Naive B cell (primary cell): ENCODE measurements at regions not wholly inside any gene's neighbourhood (a gene's known extent, or its start where the extent isn't known, plus 50 kb on each side); places are given as distances from the start of the nearest gene placed in this dataset.

Experiments
- ATAC-seq, 2 donors: fragments of 150-1000 bp; cut with Tn5 transposase; 2 replicates each; pipeline ENCODE4 v1.10.0; 2021; ENCODE audit warnings: low read depth in 2 of 2, mild to moderate bottlenecking in 2 of 2, moderate library complexity in 2 of 2
- DNase-seq: peaks from one replicate; pipeline ENCODE4 v3.0.0; 2022
- H3K27ac Mint-ChIP-seq, 6 donors: one replicate each; pipeline ENCODE4 v1.8.0; 2020 to 2022; ENCODE audit warnings: mild to moderate bottlenecking in 6 of 6, mixed read lengths in 6 of 6, moderate library complexity in 5 of 6, inconsistent platforms in 2 of 6
- H3K27me3 Mint-ChIP-seq, 3 donors: one replicate each; pipeline ENCODE4 v1.8.0; 2021 to 2022; ENCODE audit warnings: mixed read lengths in 3 of 3, mild to moderate bottlenecking in 1 of 3
- H3K36me3 Mint-ChIP-seq, 2 donors: one replicate each; pipeline ENCODE4 v1.8.0; 2020 to 2022; ENCODE audit warnings: mixed read lengths in 2 of 2, inconsistent platforms in 1 of 2, mild to moderate bottlenecking in 1 of 2
- H3K4me1 Mint-ChIP-seq, 3 donors: one replicate each; pipeline ENCODE4 v1.8.0; 2020 to 2022; ENCODE audit warnings: mixed read lengths in 3 of 3, inconsistent platforms in 1 of 3, mild to moderate bottlenecking in 1 of 3, moderate library complexity in 1 of 3
- H3K4me3 Mint-ChIP-seq, 8 donors: one replicate each; pipeline ENCODE4 v1.8.0; 2020 to 2022; ENCODE audit warnings: mild to moderate bottlenecking in 8 of 8, mixed read lengths in 8 of 8, moderate library complexity in 8 of 8, inconsistent platforms in 2 of 8
- H3K9me3 Mint-ChIP-seq, 7 donors: one replicate each; pipeline ENCODE4 v1.8.0; 2020 to 2022; ENCODE audit warnings: mixed read lengths in 7 of 7, mild to moderate bottlenecking in 5 of 7, inconsistent platforms in 2 of 7, moderate library complexity in 1 of 7

DNA sequence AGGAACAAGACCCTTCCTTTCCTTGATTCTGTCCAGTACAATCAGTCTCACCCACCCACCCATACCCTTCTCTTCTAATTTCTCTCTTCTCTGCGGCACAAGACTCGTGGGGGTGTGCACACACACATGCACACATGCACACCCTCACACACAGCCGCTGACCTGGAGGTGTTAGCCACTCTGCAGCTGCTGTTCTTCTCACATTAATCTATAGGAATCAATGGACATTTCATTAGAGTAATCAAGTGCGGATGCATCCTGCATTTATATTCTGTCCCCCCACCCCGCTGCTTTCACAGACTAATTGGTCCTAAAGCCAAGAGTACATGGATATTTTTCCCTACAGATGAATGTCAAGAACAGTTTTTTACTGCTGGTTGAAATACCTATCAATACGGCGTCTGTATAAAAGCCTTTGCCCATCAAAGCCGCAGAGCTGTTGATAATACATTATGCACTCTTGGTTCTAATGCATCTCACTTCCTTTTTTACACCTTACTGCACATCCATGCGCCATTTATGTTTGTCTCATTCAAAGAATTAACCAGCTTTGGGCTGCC, 186.5 kb upstream of the ONECUT1 start:
- Mint-ChIP-seq H3K27me3 (peaks cover 0 to 16% (median 9%) of the 10 kb centered on the region in 3 donors), H3K36me3 (no peaks in the 10 kb centered on the region), H3K9me3 (peaks cover 0 to 2% (median 0%) of the 10 kb centered on the region in 7 donors), H3K4me1 (peaks cover 0 to 8% (median 4%) of the 10 kb centered on the region in 3 donors), H3K27ac (no peak overlapping the region), H3K4me3 (no peak overlapping the region)
- no peak for DNase-seq
- ATAC-seq: no peak

DNA sequence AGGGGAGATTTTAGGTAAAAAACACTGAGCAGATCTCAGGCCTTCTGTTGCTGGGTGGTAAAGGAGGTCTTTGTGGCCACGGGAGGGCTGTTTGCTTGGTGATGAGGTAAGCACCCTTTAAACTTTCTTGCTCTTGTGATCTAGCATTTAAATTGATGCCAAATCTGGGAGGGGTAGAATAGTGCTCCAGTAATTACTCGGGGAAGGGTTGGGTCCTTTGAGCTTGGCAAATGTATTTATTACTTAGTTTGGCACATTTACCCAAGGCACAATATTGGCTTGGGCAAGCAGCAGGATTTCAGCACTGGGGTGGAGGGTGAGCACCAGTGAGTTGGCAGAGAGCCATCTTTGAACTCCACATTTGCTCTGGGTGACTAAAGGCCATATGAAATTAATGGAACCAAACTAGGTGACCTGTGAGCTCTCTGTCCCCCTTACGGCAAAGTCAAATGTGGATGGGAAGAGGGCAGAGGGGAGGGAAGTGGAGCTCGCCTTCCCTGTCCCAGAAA, 185.9 kb upstream of the ONECUT1 start:
- Mint-ChIP-seq H3K36me3 (no peaks in the 10 kb centered on the region), H3K4me1 (peaks cover 0 to 4% (median 0%) of the 10 kb centered on the region in 3 donors), H3K27ac (no peak overlapping the region), H3K27me3 (peaks cover 0 to 16% (median 13%) of the 10 kb centered on the region in 3 donors), H3K9me3 (peaks cover 0 to 2% (median 0%) of the 10 kb centered on the region in 7 donors), H3K4me3 (no peak overlapping the region)
- ATAC-seq: no peak
- no peak for DNase-seq

DNA sequence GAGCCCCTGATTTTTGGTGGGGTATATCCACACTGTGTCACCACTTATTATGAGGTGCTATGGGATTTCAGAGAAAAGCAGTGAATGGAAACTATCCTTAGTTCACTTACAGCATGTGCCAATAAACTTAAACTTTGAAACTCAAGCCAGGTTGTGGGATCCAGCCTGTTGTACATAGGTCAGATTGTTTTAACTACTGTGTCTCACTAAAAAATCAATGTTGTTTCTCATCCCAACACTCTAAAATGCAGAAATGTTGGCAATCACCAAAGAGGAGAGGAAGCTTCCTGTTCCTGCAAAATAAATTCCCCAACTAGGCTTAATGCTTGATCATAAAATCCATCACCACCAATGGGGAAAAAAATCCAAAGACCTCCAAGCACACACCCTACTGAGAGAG, 173.7 kb upstream of the ONECUT1 start:
- H3K27ac Mint-ChIP-seq: no peak overlapping the region
- H3K36me3 Mint-ChIP-seq: no peaks in the 10 kb centered on the region
- no peaks in the 10 kb centered on the region for H3K4me1 Mint-ChIP-seq
- no peak for DNase-seq
- ATAC-seq: no peak
- no peak overlapping the region for H3K4me3 Mint-ChIP-seq
- peaks cover 0 to 6% (median 3%) of the 10 kb centered on the region in 7 donors for H3K9me3 Mint-ChIP-seq
- peaks cover 0 to 15% (median 13%) of the 10 kb centered on the region in 3 donors for H3K27me3 Mint-ChIP-seq

DNA sequence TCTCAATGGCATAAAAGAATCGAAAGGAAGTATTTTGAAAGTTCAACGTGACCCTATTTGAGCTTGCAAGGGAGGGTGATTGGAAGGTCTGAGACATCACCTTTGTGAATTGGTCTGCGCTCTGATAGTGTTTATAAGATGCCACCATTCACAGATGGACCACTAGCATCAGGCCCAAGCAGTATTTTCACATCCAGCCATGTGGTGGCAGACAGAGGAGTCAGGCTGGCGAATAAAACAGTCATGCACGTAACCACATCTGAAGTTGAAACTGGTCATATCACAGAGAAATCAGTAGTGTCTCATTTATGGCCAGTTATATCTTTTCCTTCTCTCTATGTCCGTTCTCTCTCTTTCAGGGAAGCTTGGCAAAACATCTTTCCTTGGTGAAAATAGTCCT, 170.1 kb upstream of the ONECUT1 start:
- H3K36me3 Mint-ChIP-seq: no peaks in the 10 kb centered on the region
- DNase-seq: no peak
- no peak for ATAC-seq
- peaks cover 0 to 15% (median 13%) of the 10 kb centered on the region in 3 donors for H3K27me3 Mint-ChIP-seq
- no peaks in the 10 kb centered on the region for H3K4me1 Mint-ChIP-seq
- no peak overlapping the region for H3K4me3 Mint-ChIP-seq
- no peak overlapping the region for H3K27ac Mint-ChIP-seq
- H3K9me3 Mint-ChIP-seq: peaks cover 0 to 8% (median 5%) of the 10 kb centered on the region in 7 donors

DNA sequence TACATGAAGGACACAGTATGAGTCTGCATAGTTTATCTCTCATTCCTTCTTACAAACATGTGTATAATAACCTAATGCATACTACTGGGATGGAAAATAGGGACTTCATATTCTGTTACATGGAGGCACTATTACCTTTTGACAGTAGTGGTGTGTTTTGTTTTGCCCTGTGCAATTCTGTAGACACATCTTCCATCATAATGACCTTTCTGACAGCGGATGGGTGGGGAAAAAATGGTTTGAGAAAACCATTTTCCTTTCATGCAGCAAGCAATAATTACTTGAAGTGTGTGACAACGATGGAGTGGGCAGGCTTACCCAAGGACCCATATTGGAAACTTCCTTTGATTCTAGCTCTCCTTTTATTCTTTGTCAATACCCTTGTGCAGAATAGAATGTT, 153.6 kb upstream of the ONECUT1 start:
- peaks cover 24 to 26% (median 24%) of the 10 kb centered on the region in 3 donors for H3K27me3 Mint-ChIP-seq
- DNase-seq: no peak
- H3K27ac Mint-ChIP-seq: no peak overlapping the region
- H3K4me1 Mint-ChIP-seq: no peaks in the 10 kb centered on the region
- H3K9me3 Mint-ChIP-seq: peaks cover 0 to 13% (median 7%) of the 10 kb centered on the region in 7 donors
- H3K36me3 Mint-ChIP-seq: peaks cover 0 to 7% of the 10 kb centered on the region in 2 donors
- H3K4me3 Mint-ChIP-seq: no peak overlapping the region
- ATAC-seq: no peak

DNA sequence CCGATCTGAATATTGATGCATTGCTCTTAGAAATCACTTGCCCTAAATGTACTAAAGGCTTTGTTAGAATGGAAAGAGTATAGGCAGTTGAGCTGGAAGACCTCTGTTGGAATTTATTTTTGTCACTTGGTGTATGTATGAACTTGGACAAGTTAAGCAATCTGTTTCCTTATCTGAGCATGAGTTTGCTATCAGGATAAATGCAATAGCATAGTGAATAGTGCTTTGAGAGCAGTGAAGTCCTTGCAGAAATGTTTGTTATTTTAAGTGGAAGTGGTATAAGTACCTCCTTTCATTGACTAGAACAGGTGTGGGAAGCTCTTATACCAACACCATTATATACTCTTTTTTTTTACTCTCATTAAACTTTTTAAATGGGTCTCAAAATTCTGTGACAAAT, 146.4 kb upstream of the ONECUT1 start:
- Mint-ChIP-seq H3K27me3 (peaks cover 16 to 30% (median 19%) of the 10 kb centered on the region in 3 donors), H3K9me3 (peaks cover 0 to 22% (median 3%) of the 10 kb centered on the region in 7 donors), H3K4me1 (no peaks in the 10 kb centered on the region), H3K4me3 (no peak overlapping the region), H3K36me3 (no peaks in the 10 kb centered on the region), H3K27ac (no peak overlapping the region)
- no peak for ATAC-seq
- no peak for DNase-seq

DNA sequence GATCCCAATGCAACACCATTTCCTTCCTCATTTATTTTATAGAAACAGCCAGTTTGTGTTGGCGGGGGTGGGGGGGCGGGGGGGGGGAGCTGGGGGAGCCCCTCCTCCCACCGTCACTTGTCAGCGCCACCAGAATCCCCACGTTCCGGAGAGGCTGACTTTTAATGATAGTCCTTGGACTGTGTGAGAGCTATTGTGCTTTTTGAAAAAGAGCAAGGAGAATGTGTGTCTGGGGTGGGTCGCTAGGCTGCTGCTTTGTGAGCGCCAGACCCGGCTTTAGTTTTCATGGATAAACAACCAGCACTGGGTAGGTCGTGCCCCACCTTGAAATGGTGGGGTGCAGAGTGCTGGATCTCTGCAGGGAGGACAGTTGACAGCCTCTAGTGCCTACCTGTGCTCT, 135.0 kb upstream of the ONECUT1 start:
- Mint-ChIP-seq H3K36me3 (no peaks in the 10 kb centered on the region), H3K4me1 (no peaks in the 10 kb centered on the region), H3K27me3 (peaks cover 6 to 18% (median 10%) of the 10 kb centered on the region in 3 donors), H3K9me3 (peaks cover 0 to 23% (median 5%) of the 10 kb centered on the region in 7 donors), H3K4me3 (no peak overlapping the region), H3K27ac (no peak overlapping the region)
- no peak for DNase-seq
- no peak for ATAC-seq

DNA sequence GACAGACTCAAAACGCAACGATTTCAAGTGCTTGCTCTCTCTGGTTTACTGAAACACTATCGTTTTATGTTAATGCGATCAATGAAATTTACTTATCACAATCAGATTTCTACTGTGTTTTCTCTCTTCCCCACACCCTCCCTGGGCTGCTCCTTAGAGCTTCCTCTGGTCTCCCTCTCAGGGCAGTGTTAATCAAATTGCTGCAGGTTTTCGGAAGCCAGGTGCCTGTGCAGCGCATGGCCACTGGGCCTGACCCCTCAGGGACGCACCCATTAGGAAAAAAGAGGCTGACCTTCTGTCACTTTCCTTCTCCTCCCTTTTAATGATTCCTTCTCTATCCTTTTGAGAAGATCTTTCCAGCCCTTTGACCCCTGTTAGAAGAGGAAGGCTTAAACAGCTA, 134.5 kb upstream of the ONECUT1 start:
- H3K27ac Mint-ChIP-seq: no peak overlapping the region
- H3K27me3 Mint-ChIP-seq: peaks cover 10 to 18% (median 10%) of the 10 kb centered on the region in 3 donors
- peaks cover 0 to 18% (median 1%) of the 10 kb centered on the region in 7 donors for H3K9me3 Mint-ChIP-seq
- no peak for ATAC-seq
- H3K4me1 Mint-ChIP-seq: no peaks in the 10 kb centered on the region
- no peak for DNase-seq
- H3K4me3 Mint-ChIP-seq: no peak overlapping the region
- H3K36me3 Mint-ChIP-seq: no peaks in the 10 kb centered on the region

DNA sequence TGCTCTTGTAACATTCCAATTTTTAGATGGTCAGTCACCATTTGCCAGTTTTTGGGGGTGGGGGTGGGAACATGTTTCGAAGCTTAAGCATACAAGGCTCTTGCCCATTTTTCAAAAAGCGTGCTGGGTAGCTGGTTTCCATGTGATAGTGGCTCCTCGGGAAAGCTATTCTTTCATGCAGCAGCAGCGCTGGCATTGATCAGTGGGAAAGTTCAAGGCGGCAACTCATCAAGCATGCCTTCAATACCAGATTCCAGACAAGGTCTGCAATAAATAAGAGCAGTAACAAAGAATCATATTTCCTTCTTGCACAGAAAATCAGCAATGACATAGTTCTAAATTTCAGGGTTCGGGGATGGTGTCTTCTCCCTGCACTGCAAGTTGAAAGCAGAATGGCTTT, 133.5 kb upstream of the ONECUT1 start:
- H3K36me3 Mint-ChIP-seq: no peaks in the 10 kb centered on the region
- no peak overlapping the region for H3K4me3 Mint-ChIP-seq
- no peak overlapping the region for H3K27ac Mint-ChIP-seq
- peaks cover 0 to 11% (median 1%) of the 10 kb centered on the region in 7 donors for H3K9me3 Mint-ChIP-seq
- ATAC-seq (no peak), DNase-seq (no peak)
- H3K4me1 Mint-ChIP-seq: no peaks in the 10 kb centered on the region
- peaks cover 10 to 18% (median 16%) of the 10 kb centered on the region in 3 donors for H3K27me3 Mint-ChIP-seq

DNA sequence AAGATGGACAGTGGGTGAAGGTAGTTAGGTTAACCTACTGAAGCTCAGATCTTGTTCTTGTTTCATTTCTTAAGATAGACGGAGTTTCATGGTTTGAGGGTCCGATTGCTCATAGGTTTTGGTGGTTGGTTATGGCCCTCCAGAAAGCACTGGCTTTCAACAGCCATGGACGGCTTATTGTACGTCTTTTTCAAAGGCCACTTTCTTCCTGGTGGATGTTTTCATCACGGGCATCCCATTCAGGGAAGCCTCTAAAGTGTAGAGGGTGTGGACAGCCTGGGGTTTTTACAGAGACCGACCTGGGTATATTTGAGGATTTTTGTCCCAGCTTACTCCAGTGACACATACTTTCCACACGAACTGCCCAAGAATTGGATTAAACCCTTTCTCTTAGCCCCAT, 132.7 kb upstream of the ONECUT1 start:
- peaks cover 10 to 18% (median 16%) of the 10 kb centered on the region in 3 donors for H3K27me3 Mint-ChIP-seq
- no peaks in the 10 kb centered on the region for H3K4me1 Mint-ChIP-seq
- DNase-seq: no peak
- no peak overlapping the region for H3K27ac Mint-ChIP-seq
- ATAC-seq: no peak
- H3K36me3 Mint-ChIP-seq: no peaks in the 10 kb centered on the region
- H3K4me3 Mint-ChIP-seq: no peak overlapping the region
- H3K9me3 Mint-ChIP-seq: peaks cover 0 to 11% (median 1%) of the 10 kb centered on the region in 7 donors

DNA sequence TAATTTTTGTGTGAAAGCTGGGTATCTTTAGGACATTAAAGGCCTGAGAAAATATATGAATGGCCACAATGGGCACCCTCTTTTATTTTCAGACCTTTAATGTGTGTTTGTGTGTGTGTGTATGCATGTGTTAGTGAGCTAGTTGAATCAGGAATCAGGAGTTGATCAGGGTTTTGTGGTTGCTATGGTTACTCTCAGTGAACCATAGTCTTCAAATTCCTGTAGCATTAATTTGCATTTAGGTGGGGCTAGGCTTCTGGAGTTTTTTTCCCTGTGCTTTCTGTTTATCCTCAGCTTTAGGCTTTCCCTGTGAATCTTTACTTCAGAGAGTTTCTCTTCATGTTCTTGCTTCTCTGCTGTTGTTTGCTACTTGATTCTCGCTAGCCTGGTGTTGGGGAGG, 122.0 kb upstream of the ONECUT1 start:
- Mint-ChIP-seq H3K27ac (no peak overlapping the region), H3K4me1 (no peaks in the 10 kb centered on the region), H3K36me3 (no peaks in the 10 kb centered on the region), H3K9me3 (peaks cover 0 to 5% (median 0%) of the 10 kb centered on the region in 7 donors), H3K27me3 (peaks cover 9 to 12% (median 10%) of the 10 kb centered on the region in 3 donors), H3K4me3 (peak overlapping the region in 1 of 8 donors; percentile 30)
- no peak for ATAC-seq
- no peak for DNase-seq

DNA sequence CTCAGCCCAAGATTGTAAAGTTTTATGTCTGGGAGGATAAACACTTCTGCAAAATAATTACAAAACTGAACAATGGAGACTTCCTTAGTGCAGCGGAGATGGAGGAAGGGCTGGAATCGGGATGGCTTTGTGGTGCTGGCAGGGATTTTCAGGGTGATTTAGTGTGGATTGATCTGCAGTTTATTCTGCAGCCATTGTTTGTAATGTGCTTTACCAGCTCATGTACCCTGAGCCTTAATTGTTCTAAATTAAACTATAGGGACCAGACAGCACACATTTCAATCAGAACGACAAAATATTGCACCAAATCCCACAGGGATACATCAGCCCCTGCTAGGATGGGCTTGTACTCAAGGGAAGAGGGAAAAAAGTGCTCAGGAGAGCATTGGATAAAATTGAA, 103.2 kb upstream of the ONECUT1 start:
- ATAC-seq (no peak), DNase-seq (no peak)
- peaks cover 0 to 4% (median 0%) of the 10 kb centered on the region in 7 donors for H3K9me3 Mint-ChIP-seq
- no peak overlapping the region for H3K27ac Mint-ChIP-seq
- H3K27me3 Mint-ChIP-seq: peaks cover 17 to 28% (median 24%) of the 10 kb centered on the region in 3 donors
- no peak overlapping the region for H3K4me3 Mint-ChIP-seq
- H3K36me3 Mint-ChIP-seq: no peaks in the 10 kb centered on the region
- no peaks in the 10 kb centered on the region for H3K4me1 Mint-ChIP-seq

DNA sequence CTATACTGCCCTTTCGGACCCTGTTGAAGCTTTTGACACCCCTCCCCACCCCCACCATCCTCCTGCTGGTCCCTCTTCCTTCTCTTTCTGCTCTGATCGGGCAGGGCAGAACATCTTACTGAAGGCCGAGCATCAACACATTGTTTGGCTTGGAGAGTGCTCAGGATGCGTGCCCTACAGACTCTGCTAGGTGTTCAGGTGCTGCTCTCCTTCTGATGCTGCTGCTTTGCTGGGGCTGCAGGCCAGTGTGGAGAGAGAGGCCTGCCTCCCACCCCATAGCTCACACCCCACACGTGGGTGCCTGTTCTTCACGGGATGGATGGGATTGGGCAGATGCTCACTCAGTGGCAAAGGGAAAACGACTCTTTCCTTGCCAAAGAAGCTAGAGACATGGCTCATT, 89.8 kb upstream of the ONECUT1 start:
- Mint-ChIP-seq H3K9me3 (peaks cover 0 to 2% (median 0%) of the 10 kb centered on the region in 7 donors), H3K27ac (no peak overlapping the region), H3K4me3 (no peak overlapping the region), H3K27me3 (peaks cover 20 to 39% (median 30%) of the 10 kb centered on the region in 3 donors), H3K36me3 (no peaks in the 10 kb centered on the region), H3K4me1 (no peaks in the 10 kb centered on the region)
- ATAC-seq (no peak), DNase-seq (no peak)

DNA sequence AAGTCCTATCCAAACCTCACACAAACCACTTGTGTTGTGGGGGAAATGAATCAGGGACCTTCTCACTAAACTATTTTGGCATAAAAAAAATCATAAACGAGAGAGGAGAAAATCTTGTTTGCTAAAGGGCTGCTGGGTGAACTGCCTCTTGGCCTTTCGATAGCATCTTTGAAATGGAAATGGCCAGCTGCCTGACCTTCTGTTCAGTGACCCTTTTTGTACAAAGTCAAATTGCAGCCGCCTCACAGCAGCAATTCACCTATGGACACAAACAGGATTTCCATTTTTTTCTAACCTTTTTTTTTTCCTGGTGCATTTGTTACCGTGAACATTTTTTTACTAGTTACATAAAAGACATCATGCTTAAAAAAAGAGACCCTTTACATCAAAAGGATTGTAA, 89.0 kb upstream of the ONECUT1 start:
- Mint-ChIP-seq H3K36me3 (no peaks in the 10 kb centered on the region), H3K4me3 (no peak overlapping the region), H3K27me3 (peaks cover 19 to 39% (median 29%) of the 10 kb centered on the region in 3 donors), H3K27ac (no peak overlapping the region), H3K4me1 (no peaks in the 10 kb centered on the region), H3K9me3 (peaks cover 0 to 2% (median 0%) of the 10 kb centered on the region in 7 donors)
- DNase-seq: no peak
- no peak for ATAC-seq
